ENCODE measurements at regions not wholly inside any gene's neighbourhood (a gene's known extent, or its start where the extent isn't known, plus 50 kb on each side); places are given as distances from the start of the nearest gene placed in this dataset.

DNA sequence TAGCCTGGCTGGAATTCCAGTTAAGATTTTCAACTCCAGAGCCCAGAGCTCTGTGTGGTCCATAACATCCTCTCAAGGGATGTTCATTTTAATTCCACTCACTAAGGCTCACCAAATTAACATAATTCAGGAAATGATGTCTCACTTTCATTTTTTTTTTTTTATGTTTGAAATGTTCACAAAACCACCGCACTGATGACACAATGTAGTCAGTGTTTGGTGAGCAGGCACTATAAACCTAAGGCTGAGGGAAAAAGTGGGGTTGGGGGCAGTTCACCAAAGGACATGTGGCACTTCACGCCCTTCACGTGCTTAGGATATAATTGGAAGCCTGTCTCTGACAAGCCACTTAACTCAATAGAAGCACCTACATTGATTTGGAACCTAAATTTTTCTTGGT, 177.3 kb upstream of the CAMK1G start:
- intact Hi-C loops (cut with micrococcal nuclease) = no loop called here

DNA sequence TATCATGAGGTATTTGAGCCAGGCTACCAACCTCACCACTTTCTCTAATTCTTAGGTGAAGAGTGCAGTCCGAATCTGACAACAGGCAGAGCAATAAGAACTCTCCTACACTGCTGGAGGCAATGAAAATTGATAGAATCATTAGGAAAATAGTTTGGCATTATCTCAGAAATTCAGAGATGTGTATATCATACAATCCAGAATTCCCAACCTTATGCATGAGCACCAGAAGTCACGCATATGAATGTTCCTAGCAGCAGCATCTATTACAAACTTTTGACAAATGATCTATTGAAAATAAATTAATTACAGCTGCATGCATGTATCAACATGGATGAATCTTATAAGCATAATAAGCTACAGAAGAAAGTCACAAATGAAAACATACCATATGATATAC, 176.9 kb upstream of the CAMK1G start:
- intact Hi-C loops (cut with micrococcal nuclease) = no loop called here

DNA sequence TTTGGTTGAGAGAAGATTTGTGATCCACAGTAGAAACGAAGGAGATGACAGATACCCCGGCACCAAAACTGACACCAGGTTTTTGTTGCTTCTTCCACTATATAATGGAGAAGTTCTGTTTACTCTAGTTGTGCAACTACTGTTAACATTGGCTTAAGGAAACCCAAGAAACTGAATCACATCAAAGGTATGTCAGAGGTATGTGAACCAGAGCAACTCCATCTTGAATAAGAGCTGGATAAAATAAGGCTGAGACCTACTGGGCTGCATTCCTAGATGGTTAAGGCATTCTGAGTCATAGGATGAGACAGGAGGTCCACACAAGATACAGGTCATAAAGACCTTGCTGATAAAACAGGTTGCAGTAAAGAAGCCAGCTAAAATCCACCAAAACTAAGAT, 173.7 kb upstream of the CAMK1G start:
- intact Hi-C loops (cut with micrococcal nuclease) = no loop called here

DNA sequence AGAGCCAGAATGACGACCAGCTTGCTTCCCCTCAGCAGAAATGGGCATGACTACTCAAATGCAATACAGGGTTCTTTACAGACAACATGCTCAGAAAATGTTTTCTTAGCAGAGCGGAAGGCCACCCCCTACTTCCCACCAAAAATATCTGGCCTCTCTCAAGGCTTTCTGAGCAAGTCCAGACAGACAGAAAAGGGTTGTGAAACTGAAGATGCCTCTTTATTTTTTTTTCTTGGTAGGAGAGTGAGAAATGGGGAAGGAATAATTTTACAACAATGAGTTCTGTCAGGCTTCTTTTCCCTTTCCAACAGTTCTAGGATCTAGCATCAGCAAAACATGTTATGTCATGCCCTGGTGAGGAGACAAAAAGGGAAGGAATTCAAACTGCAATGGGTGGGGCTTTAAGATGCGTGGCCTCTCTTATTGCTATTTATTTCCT, 172.0 kb upstream of the CAMK1G start:
- intact Hi-C loops (cut with micrococcal nuclease) = no loop called here

DNA sequence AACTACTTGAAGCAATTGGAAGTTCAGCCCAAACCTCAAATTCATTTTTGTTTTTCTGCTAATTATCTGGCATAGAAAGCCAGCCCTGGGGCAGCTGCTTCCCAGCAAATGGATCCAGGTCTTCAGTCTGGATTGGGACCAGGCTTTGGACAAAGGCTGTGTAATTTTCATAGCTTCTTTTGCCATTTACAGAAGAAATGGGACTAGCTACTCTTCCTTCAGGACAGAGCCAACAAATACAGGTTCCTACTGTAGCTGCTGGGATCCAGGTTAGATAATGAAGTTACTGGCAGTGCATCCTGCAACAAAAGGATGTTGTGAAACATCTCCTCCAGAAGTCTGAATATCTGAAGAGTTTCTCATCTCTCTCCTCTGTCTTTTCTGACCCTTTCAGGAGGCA, 171.5 kb upstream of the CAMK1G start:
- intact Hi-C loops (cut with micrococcal nuclease) = no loop called here

DNA sequence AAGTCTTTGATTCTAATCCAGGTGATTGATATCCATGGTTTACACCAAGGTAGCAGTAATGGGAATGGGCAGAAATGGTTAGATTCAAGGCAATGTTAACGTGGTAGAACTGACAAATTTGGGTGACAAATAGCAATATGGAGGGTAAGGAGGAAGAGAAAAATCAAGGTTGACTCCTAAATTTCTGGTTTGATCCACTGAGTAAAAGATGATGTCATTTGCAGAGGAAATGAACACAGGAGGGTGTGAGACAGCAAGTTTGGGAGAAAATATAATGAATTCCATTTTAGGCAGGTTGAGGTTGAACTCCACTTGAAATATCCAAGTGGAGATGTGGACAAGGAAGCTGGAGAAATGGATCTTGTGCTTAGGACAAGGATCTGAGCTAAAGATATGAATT, 170.9 kb upstream of the CAMK1G start:
- intact Hi-C loops (cut with micrococcal nuclease) = no loop called here

DNA sequence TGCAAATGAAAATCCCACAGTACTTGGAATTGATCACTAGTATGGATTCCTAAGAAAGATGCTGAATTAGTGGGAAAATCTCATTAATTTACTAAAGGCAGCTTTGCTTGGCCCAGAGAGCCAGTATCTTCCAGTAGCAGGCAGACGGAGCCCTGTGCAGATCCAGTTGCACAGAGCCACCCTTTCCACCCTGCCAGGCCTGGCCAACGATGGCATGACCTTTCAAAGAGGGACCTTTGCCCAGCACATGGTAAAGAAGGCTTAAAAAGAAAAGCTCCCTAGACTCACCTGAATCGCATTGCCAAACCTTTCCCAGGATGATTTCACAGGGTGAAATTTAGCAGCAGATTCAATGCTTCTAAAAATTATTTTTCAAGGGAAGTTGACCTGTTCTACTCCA, 170.5 kb upstream of the CAMK1G start:
- intact Hi-C loops (cut with micrococcal nuclease) = no loop called here

DNA sequence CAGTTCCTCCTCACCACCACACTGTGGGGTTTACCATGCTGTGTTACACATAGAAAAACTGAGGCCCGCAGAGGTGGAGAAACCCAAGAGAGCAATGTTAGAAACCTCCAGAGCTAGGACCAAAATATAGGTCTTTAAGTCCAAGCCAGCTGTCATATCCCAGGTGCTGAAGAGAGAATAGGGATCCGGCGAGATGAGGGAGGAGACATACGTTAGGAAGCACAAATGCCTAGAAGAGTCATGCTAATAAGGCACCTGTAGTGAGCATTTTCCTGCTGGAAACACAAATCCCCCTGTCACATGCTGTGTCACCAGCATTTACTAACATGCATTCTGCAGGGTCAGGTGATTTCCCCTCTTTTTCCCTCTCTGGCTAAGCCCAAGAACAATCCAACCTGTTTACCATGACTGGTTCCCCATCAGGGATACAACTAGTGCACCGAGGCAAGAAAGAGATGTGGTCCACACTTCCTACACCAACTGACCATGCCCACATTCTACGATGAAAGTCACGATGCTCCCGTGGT, 168.6 kb upstream of the CAMK1G start:
- intact Hi-C loops (cut with micrococcal nuclease) = no loop called here

DNA sequence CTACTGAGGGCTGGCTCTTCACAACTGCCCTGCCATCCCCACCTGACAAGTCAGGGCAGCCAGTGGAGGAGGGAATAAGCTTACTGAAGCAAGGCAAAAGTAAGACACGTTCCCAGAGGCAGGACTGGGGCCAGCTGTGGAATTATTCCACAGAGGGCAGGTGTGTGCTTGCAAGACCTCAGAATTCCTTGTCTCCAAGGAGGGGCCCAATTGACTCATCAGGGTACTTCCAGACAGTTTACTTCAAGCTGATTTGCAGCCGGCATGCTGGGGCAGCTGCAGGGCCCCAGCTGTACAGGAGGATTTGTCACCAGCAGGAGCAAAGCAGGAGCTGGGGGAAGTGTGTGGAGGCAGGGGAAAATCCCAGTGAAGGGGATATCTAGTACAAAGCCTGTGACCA, 167.5 kb upstream of the CAMK1G start:
- intact Hi-C loops (cut with micrococcal nuclease) = no loop called here

DNA sequence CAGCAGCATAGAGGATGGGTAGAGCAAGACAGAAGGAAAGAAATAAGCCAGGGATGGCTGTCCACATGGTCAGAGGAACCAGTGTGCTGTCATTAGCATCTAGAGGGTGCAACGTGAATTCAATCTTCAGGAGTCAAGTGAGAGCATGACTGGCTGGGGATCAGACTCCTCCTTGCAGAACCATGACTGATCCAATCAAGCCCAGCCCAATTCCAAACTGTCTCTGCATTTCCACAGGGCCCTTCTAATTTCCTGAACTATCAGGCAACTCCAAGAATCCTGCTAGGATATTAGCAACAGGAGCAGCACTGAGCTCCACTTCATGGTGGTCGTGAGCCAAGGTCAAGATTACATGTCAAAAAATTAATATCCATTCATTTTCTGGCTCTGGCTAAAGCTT, 166.8 kb upstream of the CAMK1G start:
- intact Hi-C loops (cut with micrococcal nuclease) = no loop called here

DNA sequence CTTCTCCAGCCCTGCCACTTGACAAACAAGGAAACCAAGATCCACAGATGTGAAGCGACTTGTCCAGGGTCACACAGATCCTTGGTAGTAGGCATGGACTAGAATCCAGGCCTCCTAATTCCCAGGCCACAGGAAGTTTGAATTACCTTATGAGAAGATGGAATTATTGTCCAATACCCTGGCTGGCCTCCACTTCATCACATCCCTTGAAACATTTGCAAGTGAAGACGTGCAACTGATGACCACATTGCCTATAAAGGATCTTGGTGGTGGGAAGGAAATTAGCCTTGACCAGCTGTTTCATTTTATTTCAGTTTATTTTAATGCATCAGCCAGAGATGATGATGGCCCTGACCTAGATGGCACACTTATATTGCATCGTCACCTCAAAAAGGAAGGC, 165.8 kb upstream of the CAMK1G start:
- intact Hi-C loops (cut with micrococcal nuclease) = no loop called here

DNA sequence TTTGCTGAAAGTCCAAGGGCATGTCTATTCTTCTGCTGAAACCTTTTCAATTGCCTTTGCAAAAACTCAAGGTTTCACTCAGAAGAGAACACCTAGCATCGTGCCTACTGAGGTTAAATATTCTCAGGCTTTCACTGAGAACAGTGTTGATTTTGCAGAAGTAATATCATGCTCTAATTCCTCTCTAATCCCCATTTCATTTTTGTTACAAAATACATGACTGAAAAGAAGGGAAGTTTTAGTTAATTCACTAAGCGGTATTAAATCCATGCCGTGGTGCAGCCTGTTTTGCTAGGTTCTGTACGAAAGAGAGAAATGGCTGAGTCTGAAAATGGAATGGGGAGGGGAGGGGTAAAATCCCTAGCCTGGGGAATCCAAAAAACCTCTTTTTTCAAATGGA, 163.2 kb upstream of the CAMK1G start:
- intact Hi-C loops (cut with micrococcal nuclease) = no loop called here

DNA sequence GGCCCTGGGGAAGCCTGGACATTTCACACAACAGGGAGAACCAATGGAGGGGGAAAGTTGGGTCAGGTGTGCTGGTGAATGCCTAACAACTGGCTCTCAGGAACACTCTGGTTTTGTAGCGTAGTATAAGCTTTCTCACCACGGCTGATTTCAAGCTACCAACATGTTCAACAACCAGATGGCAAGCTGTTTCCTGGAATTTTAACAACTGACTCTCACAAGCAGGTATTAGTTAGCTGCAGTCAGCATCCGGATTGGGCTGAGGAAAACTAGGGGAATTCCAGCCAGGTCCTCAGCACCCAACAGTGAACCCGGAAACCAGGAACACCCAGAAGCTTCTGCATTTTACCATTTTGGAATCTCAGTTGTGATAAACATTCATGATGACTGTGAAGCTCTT, 162.3 kb upstream of the CAMK1G start:
- intact Hi-C loops (cut with micrococcal nuclease) = no loop called here

DNA sequence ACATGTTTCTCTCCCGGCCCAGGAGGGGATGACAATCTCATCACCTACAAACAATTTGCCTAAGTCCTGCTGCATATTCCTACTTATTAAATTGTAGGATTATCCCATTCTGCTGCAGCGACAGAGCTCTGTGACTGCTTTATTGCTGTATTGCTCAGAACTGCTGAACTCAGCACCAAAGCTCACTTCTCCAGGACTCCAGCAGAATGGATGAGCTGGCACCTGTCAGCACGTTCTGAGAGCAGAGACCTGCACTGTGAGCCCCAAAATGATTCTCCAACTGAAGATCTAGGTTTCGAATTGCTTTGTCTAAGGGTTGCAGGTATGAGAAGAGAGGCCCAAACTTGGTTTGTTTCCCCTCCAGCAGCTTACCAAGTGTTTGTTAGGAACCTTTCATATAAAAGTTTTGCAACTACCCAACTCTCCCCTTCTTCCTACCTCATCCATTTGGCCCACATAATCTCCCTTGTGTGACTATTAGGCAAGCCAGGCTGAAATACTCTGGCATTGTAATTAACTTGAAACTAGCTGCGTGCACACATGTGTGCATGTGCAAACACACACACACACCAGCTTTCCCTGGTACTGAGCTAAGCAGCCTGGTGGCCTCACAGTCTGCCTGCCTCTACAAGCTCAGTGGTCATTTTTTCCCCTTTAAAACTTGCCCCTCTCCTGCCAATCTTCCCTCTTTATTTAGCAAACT, 161.4 kb upstream of the CAMK1G start:
- intact Hi-C loops (cut with micrococcal nuclease) = no loop called here

DNA sequence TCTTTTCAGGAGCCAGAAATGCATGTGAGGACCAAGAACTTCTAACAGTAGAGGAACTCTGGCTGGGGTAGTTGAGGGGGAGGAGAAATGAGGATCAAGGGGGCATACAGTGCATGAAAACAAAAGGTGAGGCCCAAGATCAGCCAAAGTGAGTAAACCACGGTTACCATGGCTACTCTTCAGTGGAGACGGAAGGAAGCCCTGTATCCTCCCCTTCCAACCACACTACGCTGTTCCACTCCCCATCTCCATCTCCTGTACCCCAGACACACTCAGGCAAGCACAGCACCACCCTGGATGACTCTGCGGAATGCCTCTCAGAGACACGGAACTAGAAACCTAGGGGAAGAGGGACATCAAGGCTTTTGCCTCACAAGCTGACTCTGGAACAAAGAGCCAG, 157.6 kb upstream of the CAMK1G start:
- intact Hi-C loops (cut with micrococcal nuclease) = no loop called here

DNA sequence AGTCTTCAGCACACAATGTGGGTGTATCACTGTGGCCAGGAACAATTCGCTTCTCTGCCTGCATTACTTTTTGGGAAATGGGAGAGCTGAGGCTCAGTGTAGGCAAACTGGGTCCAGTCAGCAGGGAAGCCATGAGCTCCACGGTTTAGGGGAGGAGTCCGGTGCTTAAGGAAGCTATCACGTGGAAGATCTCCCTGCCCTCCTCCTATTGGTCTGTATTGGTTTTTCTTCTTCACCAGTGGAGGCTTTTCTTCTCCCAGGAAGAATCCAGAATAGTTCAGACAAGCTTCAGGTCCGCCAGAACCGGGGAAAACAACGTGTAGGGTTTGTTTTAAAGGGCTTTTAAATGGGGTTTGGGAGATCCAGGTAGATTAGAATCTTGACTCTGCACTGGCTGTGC, 156.2 kb upstream of the CAMK1G start:
- intact Hi-C loops (cut with micrococcal nuclease) = no loop called here

DNA sequence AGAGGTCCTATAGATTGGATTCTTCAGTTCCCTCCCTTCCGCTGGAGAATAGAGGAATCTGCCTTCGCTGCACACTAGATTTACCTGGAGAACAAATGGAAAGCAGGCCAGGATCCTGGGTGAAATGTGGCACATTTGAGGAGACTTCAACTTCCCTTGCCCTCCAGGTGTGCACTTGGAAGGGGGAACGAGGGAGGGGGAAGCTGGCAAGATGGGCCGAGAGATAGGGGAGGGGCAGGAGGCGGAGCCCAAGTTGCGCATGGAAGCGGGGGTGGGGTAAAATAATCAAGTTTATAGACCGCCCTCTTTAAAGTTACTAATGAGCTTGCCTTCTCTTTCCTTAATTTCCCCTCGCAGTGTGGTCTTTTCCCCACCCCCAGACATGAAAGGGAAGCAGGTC, 155.7 kb upstream of the CAMK1G start:
- intact Hi-C loops (cut with micrococcal nuclease) = no loop called here

DNA sequence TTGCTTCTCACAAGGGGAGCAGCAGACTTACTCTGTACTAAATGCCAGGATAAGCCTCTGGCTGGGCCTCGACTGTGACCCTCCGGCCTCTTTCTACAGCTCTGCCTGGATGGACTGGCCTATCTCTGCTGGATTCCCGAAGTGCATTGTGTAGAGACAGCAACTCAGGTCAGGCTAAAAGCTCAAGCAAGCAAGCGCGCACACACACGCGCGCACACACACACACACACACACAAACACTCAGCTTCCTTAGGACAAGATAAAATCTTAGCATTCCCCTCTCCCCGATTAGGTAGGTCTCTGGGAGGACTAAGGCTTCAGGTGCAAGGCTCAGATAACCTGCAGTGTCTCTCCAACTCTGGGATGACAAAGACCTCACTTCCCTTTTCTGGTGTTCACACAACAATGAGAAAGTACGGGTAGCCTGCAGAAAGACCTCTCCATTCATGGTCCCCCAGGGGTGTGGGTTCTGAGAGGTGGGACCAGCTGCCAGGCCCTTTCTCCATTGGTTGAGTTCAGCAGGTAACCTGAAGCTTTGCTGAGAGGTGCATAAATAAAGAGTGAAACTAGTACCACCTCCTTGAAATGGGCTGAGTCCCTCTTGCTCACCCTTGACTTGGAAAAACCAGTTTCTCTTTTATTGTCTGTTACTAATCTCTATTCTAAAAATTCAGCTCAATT, 155.1 kb upstream of the CAMK1G start:
- intact Hi-C loops (cut with micrococcal nuclease) = no loop called here

DNA sequence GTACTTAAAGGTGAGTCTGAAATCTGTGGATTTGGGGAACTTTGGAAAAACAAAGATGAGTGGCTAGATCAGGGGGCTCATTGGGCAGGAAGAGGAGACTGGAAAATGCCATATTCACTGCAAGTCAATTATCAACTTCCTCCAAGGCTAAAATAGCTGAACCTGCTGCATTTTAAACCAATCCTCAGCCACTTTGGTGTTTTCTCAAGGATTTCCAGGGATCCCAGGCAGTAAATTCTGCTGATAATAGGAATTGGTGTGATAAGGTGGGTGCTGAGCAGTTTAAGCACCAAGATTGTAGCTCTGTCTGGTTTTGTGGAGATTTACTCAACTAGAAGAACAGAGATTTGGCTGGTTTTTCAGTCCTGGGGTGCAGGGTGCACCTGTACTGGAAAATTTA, 153.9 kb upstream of the CAMK1G start:
- intact Hi-C loops (cut with micrococcal nuclease) = no loop called here

DNA sequence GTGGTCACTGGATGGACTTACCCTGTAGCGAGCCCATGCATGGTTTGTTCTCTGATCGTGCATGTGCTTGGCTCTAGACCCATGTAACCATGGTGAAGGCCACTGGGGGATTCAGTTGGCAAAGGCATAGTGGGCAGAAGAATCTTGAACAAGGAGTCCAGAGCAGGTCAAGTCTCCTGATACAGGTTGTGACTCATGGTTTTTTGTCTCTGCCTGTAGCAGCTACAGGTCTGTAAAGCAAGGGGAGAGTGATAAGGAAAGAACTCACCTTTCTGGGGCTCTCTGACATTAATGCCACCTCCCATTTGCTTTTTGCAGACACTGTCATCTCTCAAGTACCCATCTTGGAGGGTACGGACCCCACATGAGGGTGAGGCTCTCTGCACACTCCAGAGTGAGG, 153.4 kb upstream of the CAMK1G start:
- intact Hi-C loops (cut with micrococcal nuclease) = no loop called here

DNA sequence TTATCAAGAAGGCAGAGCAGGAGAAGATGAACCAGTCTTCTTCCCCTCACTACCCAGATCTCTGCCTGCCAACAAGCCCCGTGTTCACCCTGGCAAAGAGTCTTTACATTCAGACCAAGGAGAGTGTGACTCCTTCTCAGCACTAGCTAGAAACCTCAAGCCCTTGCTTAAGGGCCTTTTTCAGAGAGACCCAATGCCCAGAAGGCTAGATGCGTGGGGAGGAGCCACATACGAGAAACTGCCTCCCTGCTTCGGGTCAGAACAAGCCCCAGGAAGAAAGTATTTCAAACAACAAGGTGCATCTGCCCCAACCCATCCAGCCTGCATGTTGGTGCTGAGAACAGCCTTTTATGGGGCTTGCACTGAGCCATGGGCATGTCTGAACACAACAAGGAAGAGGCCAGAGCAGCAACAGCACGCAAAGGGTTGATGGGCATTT, 152.7 kb upstream of the CAMK1G start:
- intact Hi-C loops (cut with micrococcal nuclease) = no loop called here

DNA sequence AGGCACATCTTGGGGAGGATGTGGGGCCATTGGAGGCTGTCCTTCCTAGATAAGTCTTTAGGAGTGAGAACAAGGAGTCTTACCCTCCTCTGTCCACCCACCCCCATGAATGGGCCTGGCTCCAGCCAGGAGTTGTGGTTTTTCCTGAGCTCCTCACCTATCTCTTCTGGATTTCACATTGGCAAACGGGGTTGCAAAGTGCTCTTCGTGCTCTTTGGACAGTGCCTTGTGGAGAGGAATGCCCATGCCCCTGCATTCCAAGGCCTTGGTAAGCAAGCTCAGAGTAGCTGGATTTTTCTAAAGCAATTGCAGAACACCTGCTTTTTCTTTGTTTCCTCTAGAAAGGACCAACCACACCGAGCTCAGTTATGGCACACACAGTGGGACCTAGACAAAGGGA, 152.1 kb upstream of the CAMK1G start:
- intact Hi-C loops (cut with micrococcal nuclease) = no loop called here

DNA sequence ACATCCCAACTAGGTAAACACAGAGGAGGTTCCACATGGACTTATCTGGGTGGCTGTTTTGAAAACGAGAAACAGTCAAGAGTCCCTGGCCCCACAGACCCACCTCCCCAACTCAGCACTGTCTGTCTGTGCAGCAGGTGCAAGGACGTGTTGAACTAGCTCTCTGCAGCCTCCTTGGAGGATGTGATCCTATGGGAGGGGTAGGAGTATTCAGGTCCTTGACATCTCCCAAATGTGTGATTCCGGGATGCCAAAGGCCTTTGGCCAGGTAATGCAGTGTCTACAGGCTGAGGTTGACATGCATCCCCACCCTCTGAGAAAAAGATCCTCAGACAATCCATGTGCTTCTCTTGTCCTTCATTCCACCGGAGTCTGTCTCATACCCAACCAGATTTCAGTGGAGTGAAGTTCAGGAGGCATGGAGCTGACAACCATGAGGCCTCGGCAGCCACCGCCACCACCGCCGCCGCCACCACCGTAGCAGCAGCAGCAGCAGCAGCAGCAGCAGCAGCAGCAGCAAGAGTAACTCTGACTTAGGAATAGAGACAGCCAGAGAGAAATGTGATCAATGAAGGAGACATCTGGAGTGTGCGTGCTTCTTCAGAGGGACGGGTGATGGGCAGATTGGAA, 151.6 kb upstream of the CAMK1G start:
- intact Hi-C loops (cut with micrococcal nuclease) = no loop called here

All from T-helper 2 cell treated with Interferon-gamma antibody and Interleukin-4, amounts not matched to agents 100 ng/mL and 5 ng/mL, for 36 hours (primary cell).